ENCODE measurements at regions not wholly inside any gene's neighbourhood (a gene's known extent, or its start where the extent isn't known, plus 50 kb on each side); places are given as distances from the start of the nearest gene placed in this dataset.

DNA sequence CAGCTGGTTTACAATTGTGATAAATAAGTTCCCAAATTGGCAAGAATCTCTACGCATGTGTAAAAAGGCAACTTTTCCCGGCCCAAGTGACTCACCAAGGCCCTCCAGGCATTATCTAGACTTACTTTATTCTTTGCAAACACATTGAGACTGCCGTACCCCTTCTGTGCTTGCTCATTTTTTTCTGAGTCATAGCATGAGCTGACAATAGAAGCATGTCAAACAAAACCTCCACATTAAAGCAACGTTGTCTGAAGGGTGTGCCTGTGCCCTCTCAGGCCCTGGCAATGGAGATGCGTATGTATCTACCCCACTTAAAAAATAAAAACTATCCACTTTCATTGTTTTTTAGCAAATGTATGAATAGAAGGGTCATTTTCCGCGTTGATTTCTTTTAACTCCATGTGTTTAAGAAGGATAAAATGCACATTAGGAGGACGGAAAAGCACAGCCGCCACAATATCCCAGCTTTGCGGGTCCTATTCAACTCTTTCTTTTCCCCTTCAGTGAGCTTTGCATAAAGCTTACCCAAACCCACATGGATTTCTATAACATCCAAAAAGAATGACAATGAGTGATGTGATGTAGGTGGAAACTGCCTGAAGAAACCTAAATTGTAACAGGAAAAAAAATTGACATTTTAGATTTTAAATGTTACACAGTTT is 298.2 kb downstream of the CDCA7 start:
- H3K36me3 Mint-ChIP-seq (ENCODE audit: low read depth, unreplicated experiment), result no peaks in the 10 kb centered on the region
- no peak overlapping the region for H3K4me3 Mint-ChIP-seq (ENCODE audit: unreplicated experiment)
- H3K4me1 Mint-ChIP-seq (ENCODE audit: unreplicated experiment), result no peaks in the 10 kb centered on the region
- no peaks in the 10 kb centered on the region for H3K9me3 Mint-ChIP-seq (ENCODE audit: unreplicated experiment)
- peaks cover 1% of the 10 kb centered on the region for H3K27me3 Mint-ChIP-seq (ENCODE audit: unreplicated experiment)
- no peak for DNase-seq (ENCODE audit: low spot score)
- TF ChIP-seq, protein P1, sequence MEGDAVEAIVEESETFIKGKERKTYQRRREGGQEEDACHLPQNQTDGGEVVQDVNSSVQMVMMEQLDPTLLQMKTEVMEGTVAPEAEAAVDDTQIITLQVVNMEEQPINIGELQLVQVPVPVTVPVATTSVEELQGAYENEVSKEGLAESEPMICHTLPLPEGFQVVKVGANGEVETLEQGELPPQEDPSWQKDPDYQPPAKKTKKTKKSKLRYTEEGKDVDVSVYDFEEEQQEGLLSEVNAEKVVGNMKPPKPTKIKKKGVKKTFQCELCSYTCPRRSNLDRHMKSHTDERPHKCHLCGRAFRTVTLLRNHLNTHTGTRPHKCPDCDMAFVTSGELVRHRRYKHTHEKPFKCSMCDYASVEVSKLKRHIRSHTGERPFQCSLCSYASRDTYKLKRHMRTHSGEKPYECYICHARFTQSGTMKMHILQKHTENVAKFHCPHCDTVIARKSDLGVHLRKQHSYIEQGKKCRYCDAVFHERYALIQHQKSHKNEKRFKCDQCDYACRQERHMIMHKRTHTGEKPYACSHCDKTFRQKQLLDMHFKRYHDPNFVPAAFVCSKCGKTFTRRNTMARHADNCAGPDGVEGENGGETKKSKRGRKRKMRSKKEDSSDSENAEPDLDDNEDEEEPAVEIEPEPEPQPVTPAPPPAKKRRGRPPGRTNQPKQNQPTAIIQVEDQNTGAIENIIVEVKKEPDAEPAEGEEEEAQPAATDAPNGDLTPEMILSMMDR (IDR thresholded peaks at IDR 0.05; ENCODE audit: unreplicated experiment), result no peak
- no peak overlapping the region for H3K27ac Mint-ChIP-seq (ENCODE audit: unreplicated experiment)

DNA sequence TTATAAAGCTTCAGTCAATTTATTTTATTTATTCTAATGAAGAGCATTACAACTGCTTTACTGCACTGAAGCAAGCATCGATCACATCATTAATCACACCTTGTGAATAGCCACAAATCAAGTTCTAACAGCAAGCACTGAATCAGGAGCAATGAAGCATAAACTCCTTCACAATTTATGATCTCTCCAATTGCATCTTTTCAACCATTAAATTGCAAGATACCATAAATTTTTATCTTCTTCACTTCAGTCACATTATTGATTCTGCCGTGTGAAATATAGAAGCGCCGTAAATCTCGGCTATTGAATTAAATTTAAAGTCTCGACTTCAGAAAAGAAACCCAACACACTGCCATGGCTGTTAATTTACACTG is 298.7 kb downstream of the CDCA7 start:
- no peak overlapping the region for H3K4me3 Mint-ChIP-seq (ENCODE audit: unreplicated experiment)
- H3K27me3 Mint-ChIP-seq (ENCODE audit: unreplicated experiment), result peaks cover 1% of the 10 kb centered on the region
- TF ChIP-seq, protein P1 (IDR thresholded peaks at IDR 0.05; ENCODE audit: unreplicated experiment), result no peak
- H3K9me3 Mint-ChIP-seq (ENCODE audit: unreplicated experiment), result no peaks in the 10 kb centered on the region
- no peaks in the 10 kb centered on the region for H3K36me3 Mint-ChIP-seq (ENCODE audit: low read depth, unreplicated experiment)
- no peak overlapping the region for H3K27ac Mint-ChIP-seq (ENCODE audit: unreplicated experiment)
- H3K4me1 Mint-ChIP-seq (ENCODE audit: unreplicated experiment), result no peaks in the 10 kb centered on the region
- no peak for DNase-seq (ENCODE audit: low spot score)

DNA sequence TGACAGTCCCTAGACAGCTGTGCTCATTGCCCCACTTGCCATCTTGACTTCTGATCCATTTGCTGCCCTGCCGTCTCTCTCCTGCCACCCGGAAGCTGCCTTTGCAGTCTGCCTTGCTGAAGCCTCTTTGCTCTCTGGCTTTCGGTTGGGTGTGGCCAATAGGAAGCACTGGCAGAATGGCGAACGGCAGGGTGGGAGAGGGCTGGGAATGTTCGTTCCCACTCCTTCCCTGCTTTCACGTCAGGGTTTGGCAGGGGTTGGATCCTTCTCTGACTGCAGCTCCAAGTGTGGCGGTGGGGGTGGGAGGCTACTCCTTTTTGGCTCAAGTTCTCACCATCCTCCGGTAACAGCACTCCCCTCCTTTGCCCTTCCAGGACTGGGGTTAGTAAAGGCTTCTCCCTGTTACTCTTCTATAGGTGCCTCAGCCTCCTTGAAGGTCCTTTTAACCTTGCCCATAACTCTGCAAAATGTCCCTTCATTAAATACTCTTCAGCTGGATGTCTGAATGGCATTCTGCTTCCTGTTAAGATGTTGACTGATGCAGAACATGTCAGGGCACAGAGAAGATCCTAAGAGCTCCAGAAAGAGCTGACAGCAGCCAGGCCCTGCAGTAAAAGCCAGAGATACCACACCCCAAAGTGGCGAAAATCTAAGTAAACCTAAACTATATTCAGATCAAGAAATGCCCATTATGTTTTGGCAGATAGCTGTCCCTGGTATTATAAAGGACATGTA is 299.7 kb downstream of the CDCA7 start:
- no peak overlapping the region for H3K27ac Mint-ChIP-seq (ENCODE audit: unreplicated experiment)
- no peak overlapping the region for H3K4me3 Mint-ChIP-seq (ENCODE audit: unreplicated experiment)
- TF ChIP-seq, protein P1 (IDR thresholded peaks at IDR 0.05; ENCODE audit: unreplicated experiment), result no peak
- no peak for DNase-seq (ENCODE audit: low spot score)
- H3K4me1 Mint-ChIP-seq (ENCODE audit: unreplicated experiment), result no peaks in the 10 kb centered on the region
- no peaks in the 10 kb centered on the region for H3K36me3 Mint-ChIP-seq (ENCODE audit: low read depth, unreplicated experiment)
- peaks cover 1% of the 10 kb centered on the region for H3K27me3 Mint-ChIP-seq (ENCODE audit: unreplicated experiment)
- no peaks in the 10 kb centered on the region for H3K9me3 Mint-ChIP-seq (ENCODE audit: unreplicated experiment)

DNA sequence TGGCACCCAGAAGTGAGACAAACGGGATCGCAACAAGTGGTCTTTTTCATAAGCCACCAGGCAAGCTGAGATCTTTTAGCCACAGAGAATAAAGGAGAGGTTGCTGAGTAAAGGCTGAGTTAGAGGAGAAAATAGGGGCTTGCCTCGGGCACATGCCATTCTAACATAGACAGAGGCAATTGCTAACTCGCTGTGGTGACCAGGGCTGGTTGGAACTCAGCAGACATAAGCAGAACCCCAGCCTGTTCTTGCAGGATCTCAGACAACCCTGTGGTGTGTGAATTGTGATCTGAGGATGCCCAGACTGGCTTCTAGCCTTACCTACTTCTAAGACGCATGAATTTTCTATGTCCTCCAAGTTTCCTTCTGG is 300.2 kb downstream of the CDCA7 start:
- TF ChIP-seq, protein P1 (IDR thresholded peaks at IDR 0.05; ENCODE audit: unreplicated experiment), result no peak
- Mint-ChIP-seq H3K4me1 (ENCODE audit: unreplicated experiment) (no peaks in the 10 kb centered on the region), H3K4me3 (ENCODE audit: unreplicated experiment) (no peak overlapping the region), H3K9me3 (ENCODE audit: unreplicated experiment) (no peaks in the 10 kb centered on the region), H3K27me3 (ENCODE audit: unreplicated experiment) (peaks cover 1% of the 10 kb centered on the region), H3K27ac (ENCODE audit: unreplicated experiment) (no peak overlapping the region), H3K36me3 (ENCODE audit: low read depth, unreplicated experiment) (no peaks in the 10 kb centered on the region)
- no peak for DNase-seq (ENCODE audit: low spot score)

DNA sequence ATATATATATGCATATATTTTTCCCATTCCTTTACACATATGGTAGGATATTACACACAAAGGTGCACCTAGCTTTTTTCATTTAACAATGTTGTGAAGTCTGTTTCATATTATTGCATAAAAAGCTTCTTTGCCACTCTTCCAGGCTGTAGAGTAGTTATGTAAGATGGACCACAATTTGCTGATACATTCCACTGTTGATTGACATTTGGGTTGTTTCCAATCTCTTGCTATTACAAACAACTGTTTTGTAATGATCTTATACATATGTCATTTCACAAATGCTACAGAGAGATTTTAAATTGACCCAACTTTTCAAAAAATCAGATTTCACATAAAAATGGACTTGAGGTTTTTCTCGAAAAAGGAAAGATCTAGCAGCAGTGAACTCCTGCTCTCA is 301.4 kb downstream of the CDCA7 start:
- TF ChIP-seq, protein P1 (IDR thresholded peaks at IDR 0.05; ENCODE audit: unreplicated experiment), result no peak
- no peak overlapping the region for H3K27ac Mint-ChIP-seq (ENCODE audit: unreplicated experiment)
- no peak overlapping the region for H3K4me3 Mint-ChIP-seq (ENCODE audit: unreplicated experiment)
- no peaks in the 10 kb centered on the region for H3K9me3 Mint-ChIP-seq (ENCODE audit: unreplicated experiment)
- H3K27me3 Mint-ChIP-seq (ENCODE audit: unreplicated experiment), result peaks cover 1% of the 10 kb centered on the region
- no peaks in the 10 kb centered on the region for H3K4me1 Mint-ChIP-seq (ENCODE audit: unreplicated experiment)
- no peak for DNase-seq (ENCODE audit: low spot score)
- H3K36me3 Mint-ChIP-seq (ENCODE audit: low read depth, unreplicated experiment), result no peaks in the 10 kb centered on the region

Measured in endothelial cell (in vitro differentiated cells).